ENCODE measurements at regions not wholly inside any gene's neighbourhood (a gene's known extent, or its start where the extent isn't known, plus 50 kb on each side); places are given as distances from the start of the nearest gene placed in this dataset.

DNA sequence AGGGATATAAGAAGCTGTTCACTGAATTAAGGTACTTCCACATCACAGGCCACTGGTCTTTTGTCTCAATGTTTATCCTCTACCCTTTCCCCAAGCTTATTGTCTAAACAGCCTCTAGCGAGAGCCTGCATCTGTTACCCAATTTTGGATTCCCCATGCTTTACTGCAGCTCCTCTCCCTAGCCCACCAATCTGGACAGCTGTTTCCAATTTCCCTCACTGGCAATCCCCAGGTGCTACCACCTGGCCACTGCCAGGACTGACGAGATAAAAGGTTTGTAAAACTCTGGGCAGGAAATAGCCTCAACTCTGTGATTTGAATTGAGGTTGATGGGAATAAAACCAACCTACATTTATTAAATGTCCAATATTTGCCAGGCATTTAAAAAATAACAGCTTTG, 58.0 kb upstream of the TEX9 start:
- POLR2A ChIA-PET (ENCODE audit: low non-redundant PET) = no interaction called here
- no peak for DNase-seq (ENCODE audit: low spot score)
- CTCF ChIA-PET = no interaction called here
- no peak overlapping the region for H3K27ac ChIP-seq
- TF ChIP-seq, protein P1, sequence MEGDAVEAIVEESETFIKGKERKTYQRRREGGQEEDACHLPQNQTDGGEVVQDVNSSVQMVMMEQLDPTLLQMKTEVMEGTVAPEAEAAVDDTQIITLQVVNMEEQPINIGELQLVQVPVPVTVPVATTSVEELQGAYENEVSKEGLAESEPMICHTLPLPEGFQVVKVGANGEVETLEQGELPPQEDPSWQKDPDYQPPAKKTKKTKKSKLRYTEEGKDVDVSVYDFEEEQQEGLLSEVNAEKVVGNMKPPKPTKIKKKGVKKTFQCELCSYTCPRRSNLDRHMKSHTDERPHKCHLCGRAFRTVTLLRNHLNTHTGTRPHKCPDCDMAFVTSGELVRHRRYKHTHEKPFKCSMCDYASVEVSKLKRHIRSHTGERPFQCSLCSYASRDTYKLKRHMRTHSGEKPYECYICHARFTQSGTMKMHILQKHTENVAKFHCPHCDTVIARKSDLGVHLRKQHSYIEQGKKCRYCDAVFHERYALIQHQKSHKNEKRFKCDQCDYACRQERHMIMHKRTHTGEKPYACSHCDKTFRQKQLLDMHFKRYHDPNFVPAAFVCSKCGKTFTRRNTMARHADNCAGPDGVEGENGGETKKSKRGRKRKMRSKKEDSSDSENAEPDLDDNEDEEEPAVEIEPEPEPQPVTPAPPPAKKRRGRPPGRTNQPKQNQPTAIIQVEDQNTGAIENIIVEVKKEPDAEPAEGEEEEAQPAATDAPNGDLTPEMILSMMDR (conservative IDR thresholded peaks at IDR 0.05; ENCODE audit: low read depth) = no peak

DNA sequence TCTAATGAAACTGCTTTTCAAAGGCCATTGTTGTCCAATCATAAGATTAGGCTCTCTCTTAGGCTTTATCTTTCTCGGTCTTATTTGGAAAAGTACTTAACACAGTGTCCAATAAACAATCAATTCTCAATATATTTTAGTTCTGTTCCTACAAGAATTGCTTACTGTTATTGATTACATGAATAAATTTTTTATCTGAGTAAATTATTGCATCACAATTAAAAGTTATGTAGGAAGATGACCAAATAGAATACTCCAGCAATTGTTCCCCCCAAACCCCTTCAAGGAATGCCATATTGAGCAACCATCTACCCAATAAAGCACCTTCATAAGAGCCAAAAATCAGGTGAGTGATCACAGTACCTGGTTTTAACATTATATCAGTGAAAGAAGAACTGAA, 55.0 kb upstream of the RFX7 start:
- ChIA-PET CTCF (no interaction called here), POLR2A (ENCODE audit: low non-redundant PET) (no interaction called here)
- TF ChIP-seq, protein P1 (conservative IDR thresholded peaks at IDR 0.05; ENCODE audit: low read depth) = no peak
- DNase-seq (ENCODE audit: low spot score) = no peak
- H3K27ac ChIP-seq = no peak overlapping the region

DNA sequence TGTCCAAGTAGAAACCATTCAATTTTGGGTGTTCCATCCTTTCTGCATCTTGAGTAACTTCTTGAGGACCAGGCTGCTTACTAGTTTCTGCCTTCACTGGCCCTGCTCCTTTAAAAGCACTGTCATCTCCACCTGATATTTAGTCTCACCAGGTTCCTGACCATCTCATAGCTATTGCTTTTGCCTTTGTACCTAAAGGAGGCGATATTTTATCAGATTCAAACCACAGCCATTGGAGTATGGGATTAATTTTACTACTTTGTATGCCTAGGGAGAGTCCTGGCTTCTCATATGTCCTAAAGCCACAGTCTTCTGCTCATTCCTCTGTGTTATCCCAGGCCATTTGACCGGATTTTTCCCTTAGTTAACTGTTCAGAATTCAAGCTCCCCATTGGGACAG, 51.8 kb upstream of the RFX7 start:
- no peak for DNase-seq (ENCODE audit: low spot score)
- no peak overlapping the region for H3K27ac ChIP-seq
- ChIA-PET POLR2A (ENCODE audit: low non-redundant PET) (no interaction called here), CTCF (interaction anchor here (1.2 kb wide), 1 partner anchor 39 kb away, joined by 4 read pairs; no protein-coding TSS in a partner anchor)
- TF ChIP-seq, protein P1 (conservative IDR thresholded peaks at IDR 0.05; ENCODE audit: low read depth) = no peak

DNA sequence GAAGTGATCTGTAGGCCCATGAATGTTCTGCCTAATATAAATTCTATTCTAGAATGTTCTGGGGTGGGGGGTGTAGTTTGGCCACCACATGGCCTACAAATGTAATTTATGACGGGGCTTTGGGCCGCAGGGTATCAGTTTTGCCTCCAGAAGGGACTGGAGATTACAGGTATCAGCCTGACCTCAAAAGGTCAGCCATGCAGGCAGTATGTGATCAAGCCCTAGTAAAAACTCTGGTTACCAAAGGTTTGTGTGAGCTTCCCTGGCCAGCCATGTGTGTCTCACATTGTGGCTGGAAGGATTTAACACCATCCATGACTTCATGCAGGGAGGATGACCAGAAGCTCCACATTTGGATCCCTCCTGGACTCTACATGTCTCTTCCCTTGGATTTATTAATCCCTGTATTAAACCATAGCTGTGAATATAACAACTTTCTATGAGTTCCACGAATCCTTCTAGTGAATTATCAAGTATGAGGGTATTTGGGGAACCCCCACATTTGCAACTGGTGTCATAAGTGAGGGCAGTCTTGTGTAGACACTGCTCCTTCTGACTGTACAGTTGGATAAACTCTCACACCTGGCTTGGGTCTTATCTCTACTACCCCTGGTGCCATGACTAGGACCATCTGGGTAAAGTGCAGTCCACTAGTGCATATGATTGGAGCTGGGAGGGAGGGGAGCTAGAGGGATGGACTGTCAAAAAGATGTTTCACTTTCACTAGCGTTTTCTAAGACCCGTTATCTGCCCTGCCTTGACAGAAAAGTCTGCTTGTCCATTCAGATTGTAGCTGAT, 50.0 kb upstream of the RFX7 start:
- CTCF ChIA-PET = no interaction called here
- H3K27ac ChIP-seq = no peak overlapping the region
- TF ChIP-seq, protein P1 (conservative IDR thresholded peaks at IDR 0.05; ENCODE audit: low read depth) = no peak
- POLR2A ChIA-PET (ENCODE audit: low non-redundant PET) = no interaction called here
- no peak for DNase-seq (ENCODE audit: low spot score)
